ENCODE measurements at regions not wholly inside any gene's neighbourhood (a gene's known extent, or its start where the extent isn't known, plus 50 kb on each side); places are given as distances from the start of the nearest gene placed in this dataset.

DNA sequence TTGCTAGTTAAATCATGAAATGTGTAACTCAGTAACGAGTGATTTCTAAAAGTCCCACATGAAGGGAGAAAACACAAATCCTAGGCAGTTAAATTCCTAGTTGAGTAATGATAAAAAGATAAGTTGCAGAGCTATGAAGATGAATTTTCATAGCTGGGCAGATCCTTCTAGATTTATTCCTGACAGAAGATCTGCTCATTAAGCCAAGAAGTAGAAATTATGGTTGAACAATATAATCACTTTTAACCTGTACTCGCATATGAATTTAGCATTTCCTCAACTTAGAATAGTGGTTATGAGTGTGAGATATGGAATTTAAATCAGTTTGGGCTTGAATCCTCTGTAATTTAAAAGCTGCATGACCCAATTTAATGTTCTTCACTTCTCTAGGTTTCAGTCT lies 359.2 kb upstream of the HSF2 start:
- no peaks in the 10 kb centered on the region for H3K4me1 Mint-ChIP-seq
- no peak overlapping the region for H3K27ac Mint-ChIP-seq
- H3K9me3 Mint-ChIP-seq = no peaks in the 10 kb centered on the region
- H3K36me3 Mint-ChIP-seq = no peaks in the 10 kb centered on the region
- H3K27me3 Mint-ChIP-seq = no peaks in the 10 kb centered on the region
- no peak overlapping the region for H3K4me3 Mint-ChIP-seq

DNA sequence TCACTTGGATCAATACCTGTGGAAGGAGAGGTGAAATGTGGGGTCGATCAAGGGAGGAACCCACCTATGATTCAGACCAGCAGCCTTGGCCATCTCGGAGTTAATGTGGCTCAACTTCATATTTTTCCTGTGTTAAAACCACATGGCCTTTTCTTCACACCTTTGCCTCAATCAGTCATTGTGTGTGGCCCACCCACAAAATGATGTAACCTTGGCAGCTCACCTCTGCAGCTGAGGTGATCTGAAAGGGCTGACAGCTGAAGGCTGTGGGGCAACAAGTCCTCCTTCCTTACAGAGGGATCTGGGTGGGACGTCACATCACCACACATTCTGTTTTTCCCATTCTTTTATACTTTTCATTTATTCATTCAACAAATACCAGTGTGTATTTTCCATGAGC lies 357.1 kb upstream of the HSF2 start:
- no peaks in the 10 kb centered on the region for H3K36me3 Mint-ChIP-seq
- H3K9me3 Mint-ChIP-seq = no peaks in the 10 kb centered on the region
- H3K27ac Mint-ChIP-seq = no peak overlapping the region
- H3K4me1 Mint-ChIP-seq = no peaks in the 10 kb centered on the region
- H3K27me3 Mint-ChIP-seq = no peaks in the 10 kb centered on the region
- H3K4me3 Mint-ChIP-seq = no peak overlapping the region

DNA sequence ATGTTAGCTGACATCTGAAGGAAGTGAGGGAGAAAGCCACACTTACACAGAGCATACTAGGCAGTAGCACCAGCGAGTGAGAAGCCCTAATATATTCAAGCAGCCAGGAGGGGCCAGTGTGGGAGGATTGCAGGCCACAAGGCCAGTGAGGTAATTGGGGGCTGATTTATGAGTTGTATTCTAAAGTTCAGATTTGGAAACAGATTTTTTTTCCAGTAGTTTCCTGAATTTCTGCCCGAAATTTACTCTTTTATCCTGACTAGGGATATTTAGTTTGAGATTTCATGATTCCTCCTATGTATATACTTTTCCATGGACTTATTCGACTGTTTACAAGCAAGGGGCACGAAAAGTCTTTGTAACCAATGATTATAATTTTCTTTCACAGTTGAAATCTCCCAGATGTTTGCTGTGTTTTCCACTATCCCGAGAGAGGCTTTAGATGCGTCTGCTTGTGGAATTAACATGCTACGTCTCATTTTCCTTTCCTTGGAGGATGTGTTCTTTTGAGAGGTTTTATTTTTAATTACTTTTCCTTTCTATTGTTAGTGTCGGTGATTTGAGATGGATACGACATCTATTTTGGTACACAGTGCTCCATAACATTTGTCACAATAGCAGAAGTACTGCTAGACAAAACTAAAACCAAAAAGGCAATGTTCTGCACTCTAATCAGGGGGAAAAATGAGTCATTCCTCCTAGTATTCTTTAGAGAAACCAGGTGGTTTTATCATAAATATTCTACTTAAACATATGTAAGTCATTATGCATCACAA lies 356.3 kb upstream of the HSF2 start:
- Mint-ChIP-seq H3K27me3 (no peaks in the 10 kb centered on the region), H3K4me3 (no peak overlapping the region), H3K27ac (no peak overlapping the region)

DNA sequence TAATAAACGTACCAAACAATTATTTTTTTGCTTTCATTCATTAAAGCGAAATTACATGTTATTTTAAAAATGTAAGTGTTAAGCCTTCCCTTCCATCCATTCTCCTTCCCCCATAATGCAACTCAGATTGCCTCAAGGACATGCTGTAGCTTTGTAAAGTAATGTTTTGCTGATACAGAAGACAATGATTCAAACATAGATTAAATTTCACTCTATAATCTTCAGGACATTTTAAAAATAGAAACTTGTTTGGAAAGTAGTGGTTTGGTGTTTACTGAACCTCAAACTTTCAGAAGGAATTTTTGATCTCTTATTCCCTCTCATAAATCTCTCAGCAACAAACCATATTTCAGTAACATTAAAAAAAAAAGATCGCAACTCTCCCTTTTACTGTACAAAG lies 350.9 kb upstream of the HSF2 start:
- Mint-ChIP-seq H3K4me3 (no peak overlapping the region), H3K27me3 (no peaks in the 10 kb centered on the region), H3K4me1 (peaks cover 0 to 1% (median 0%) of the 10 kb centered on the region in 3 donors), H3K27ac (no peak overlapping the region), H3K36me3 (no peaks in the 10 kb centered on the region), H3K9me3 (peaks cover 0 to 2% (median 0%) of the 10 kb centered on the region in 3 donors)

More for the DNA sequence above, 356.3 kb upstream of the HSF2 start:
- H3K4me1 Mint-ChIP-seq = no peaks in the 10 kb centered on the region
- no peaks in the 10 kb centered on the region for H3K9me3 Mint-ChIP-seq
- no peaks in the 10 kb centered on the region for H3K36me3 Mint-ChIP-seq

DNA sequence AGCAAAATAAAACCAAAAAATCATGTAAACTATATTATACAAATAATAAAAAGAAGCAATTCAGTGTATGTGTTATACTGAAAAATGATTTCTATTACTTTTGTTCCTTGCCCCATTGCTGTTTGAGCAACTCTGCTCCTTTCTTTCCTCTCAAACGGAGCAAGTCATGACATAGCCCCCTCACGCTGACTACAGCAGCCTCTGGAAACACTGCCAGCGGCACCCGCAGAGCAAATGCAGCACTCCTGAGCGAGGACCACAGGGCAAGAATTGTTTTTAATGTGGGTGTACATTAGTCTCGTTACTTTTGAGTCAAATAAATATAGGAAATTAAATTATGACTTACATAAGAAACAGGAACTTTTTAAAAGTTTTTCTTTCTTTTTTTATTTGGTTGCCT lies 350.1 kb upstream of the HSF2 start:
- H3K4me3 Mint-ChIP-seq = no peak overlapping the region
- no peaks in the 10 kb centered on the region for H3K27me3 Mint-ChIP-seq
- no peak overlapping the region for H3K27ac Mint-ChIP-seq
- no peaks in the 10 kb centered on the region for H3K36me3 Mint-ChIP-seq
- H3K9me3 Mint-ChIP-seq = peaks cover 0 to 2% (median 0%) of the 10 kb centered on the region in 3 donors
- peaks cover 0 to 1% (median 0%) of the 10 kb centered on the region in 3 donors for H3K4me1 Mint-ChIP-seq

DNA sequence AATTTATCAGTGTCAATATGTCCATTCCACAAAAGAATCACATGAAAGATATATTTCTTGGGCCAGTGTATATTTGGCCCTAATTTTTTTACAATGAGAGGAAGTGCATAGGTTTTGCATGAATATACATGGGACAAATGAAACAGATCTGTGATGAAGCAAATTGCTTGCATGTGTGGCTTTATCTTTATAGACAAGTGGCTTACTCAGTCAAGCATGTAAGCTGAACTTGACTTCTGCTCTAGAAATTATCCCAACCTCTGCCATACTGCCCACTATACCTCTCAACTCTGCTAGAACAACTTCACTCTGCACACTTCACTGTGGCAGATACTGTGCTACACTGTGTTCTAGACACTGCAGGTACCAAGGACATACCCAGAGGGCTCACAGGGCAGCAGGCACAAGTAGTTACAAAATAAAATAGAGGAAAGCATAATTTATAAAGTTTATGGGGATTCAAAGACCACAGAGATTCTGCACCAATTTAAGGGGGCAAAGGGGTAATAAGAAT lies 349.2 kb upstream of the HSF2 start:
- H3K4me1 Mint-ChIP-seq = peaks cover 0 to 1% (median 0%) of the 10 kb centered on the region in 3 donors
- H3K27me3 Mint-ChIP-seq = no peaks in the 10 kb centered on the region
- H3K36me3 Mint-ChIP-seq = no peaks in the 10 kb centered on the region
- H3K27ac Mint-ChIP-seq = no peak overlapping the region
- H3K9me3 Mint-ChIP-seq = peaks cover 0 to 2% (median 0%) of the 10 kb centered on the region in 3 donors
- H3K4me3 Mint-ChIP-seq = no peak overlapping the region

DNA sequence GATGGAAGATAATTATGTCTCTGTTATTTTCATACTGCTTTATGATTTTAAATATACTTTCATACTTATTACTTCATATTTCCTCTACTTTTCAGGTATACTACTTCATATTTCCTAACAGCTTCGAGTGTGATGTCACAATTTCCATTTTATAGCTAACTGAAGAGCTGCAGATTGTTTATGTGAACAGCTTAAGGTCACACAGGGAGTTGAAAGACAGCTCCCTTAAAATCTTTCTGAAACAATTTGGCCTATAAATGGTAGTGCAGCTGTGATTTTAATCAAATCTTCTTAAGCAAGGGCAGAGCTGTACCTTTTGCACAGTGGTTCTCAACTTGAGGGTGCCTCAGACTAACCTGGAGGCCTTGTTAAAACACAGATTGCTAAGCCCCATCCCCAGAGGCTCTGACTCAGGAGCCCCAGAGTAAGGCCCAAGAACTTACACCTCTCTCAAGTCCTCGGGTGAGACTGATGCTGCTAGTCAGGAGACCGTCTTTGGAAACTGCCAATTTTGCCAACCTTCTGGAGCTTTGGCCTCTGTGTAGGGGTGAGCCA lies 347.0 kb upstream of the HSF2 start:
- no peaks in the 10 kb centered on the region for H3K36me3 Mint-ChIP-seq
- no peak overlapping the region for H3K4me3 Mint-ChIP-seq
- peaks cover 0 to 2% (median 0%) of the 10 kb centered on the region in 3 donors for H3K9me3 Mint-ChIP-seq
- H3K27ac Mint-ChIP-seq = no peak overlapping the region
- peaks cover 0 to 1% (median 0%) of the 10 kb centered on the region in 3 donors for H3K4me1 Mint-ChIP-seq
- no peaks in the 10 kb centered on the region for H3K27me3 Mint-ChIP-seq

DNA sequence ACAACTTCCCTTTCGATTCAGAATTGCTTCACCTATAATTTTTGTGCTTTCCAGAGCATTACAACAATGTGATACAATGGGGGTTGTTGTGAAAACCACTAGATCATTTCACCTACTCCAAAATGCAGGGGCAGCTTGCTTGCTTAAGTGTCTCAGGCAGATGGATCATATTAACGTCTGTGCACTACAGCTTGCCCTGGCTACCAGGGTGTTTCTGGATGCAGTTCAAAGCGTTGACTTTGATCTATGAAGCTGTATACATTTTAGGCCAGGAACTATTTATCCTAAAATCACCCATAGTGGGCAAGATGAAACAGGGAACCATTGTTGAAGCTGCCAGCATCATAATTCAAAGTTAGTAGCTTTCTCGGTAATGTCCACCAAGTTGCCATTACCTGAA lies 339.5 kb upstream of the HSF2 start:
- Mint-ChIP-seq H3K4me1 (no peaks in the 10 kb centered on the region), H3K27ac (no peak overlapping the region), H3K4me3 (no peak overlapping the region), H3K36me3 (no peaks in the 10 kb centered on the region), H3K27me3 (no peaks in the 10 kb centered on the region), H3K9me3 (no peaks in the 10 kb centered on the region)

DNA sequence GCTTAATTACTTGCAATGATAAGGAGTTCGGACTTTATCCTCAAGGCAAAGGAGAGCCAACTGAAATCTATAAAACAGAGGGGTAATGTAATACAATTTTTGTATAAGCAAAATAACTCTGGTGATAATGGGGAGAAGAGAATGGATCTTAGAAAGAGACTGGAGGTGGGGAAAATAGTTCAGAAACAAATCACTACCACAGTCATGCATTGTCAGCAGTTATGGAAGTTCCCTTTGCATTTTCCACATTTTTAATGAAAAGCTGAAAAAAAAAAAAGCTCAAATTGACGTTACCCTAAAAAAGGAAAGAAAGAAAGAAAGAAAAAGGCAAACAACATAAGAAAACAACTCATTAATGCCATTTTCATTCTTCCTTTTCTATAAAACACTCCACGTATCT lies 337.6 kb upstream of the HSF2 start:
- no peak overlapping the region for H3K4me3 Mint-ChIP-seq
- H3K27ac Mint-ChIP-seq = no peak overlapping the region

DNA sequence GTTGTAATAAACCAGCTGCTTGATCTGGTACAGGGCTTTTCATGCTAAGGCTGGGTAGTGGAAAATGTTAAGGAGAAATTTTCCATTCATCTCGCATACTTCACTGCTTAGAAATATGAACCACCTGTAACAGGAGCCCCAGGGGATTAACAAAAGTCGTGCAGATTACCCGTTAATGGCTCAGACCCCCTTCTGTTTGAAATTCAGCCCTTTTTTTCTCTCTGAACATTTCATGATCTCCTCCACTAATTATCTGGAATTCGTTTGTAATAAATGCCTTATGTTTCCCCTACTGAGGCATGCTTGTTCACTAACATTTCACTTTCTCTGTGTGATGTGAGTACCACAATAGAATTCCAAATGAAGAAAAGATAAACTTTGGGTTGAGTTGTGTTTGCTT lies 336.4 kb upstream of the HSF2 start:
- H3K36me3 Mint-ChIP-seq = no peaks in the 10 kb centered on the region
- H3K27ac Mint-ChIP-seq = no peak overlapping the region

More for the DNA sequence above, 337.6 kb upstream of the HSF2 start:
- Mint-ChIP-seq H3K36me3 (no peaks in the 10 kb centered on the region), H3K27me3 (no peaks in the 10 kb centered on the region), H3K4me1 (no peaks in the 10 kb centered on the region), H3K9me3 (peaks cover 0 to under 1% (median 0%) of the 10 kb centered on the region in 3 donors)

DNA sequence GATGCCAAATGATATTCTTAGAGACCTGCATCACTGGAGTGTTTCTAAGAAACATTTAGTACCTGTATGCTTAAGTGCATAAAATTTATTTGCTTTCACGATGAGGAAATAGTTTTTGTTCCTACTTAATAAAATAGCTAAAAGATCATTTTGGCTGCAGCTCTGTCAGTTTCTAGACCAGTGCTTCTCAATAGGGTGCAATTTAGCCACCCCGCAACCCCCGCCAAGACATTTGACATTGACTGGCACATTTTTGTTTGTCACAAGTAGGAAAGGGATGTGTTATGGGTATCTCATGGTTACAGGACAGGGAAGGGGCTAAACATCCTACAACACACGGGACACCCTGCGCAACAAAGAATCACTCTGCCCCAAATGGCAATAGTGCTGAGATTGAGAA lies 335.7 kb upstream of the HSF2 start:
- H3K27ac Mint-ChIP-seq = no peak overlapping the region

More for the DNA sequence above, 336.4 kb upstream of the HSF2 start:
- H3K4me3 Mint-ChIP-seq = no peak overlapping the region
- peaks cover 0 to 1% (median 0%) of the 10 kb centered on the region in 3 donors for H3K9me3 Mint-ChIP-seq
- H3K4me1 Mint-ChIP-seq = peaks cover 0 to 2% (median 0%) of the 10 kb centered on the region in 3 donors
- H3K27me3 Mint-ChIP-seq = no peaks in the 10 kb centered on the region

DNA sequence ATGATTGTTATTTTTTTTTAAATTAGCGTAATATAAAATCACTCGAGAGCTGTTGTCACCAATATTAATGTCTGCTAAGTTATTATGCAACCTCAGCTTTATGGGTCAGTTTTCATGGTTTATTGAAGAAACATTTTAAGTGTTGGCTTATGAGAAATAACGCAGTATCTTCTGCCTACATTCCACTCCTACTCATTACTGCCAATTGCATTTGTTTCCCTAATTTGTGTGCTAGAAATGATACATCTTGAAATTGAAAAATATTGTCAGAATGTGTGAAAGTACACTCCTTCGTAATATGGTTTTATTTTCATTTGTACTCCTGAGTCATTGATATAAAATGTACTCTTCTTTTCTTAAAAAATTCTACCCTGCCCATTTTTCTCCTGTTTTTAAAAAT lies 333.3 kb upstream of the HSF2 start:
- Mint-ChIP-seq H3K27ac (no peak overlapping the region), H3K4me1 (peaks cover 0 to 2% (median 0%) of the 10 kb centered on the region in 3 donors), H3K27me3 (no peaks in the 10 kb centered on the region), H3K4me3 (no peak overlapping the region), H3K9me3 (peaks cover 0 to 1% (median 0%) of the 10 kb centered on the region in 3 donors), H3K36me3 (no peaks in the 10 kb centered on the region)

More for the DNA sequence above, 335.7 kb upstream of the HSF2 start:
- Mint-ChIP-seq H3K36me3 (no peaks in the 10 kb centered on the region), H3K9me3 (peaks cover 0 to 1% (median 0%) of the 10 kb centered on the region in 3 donors), H3K4me1 (peaks cover 0 to 2% (median 0%) of the 10 kb centered on the region in 3 donors), H3K4me3 (no peak overlapping the region), H3K27me3 (no peaks in the 10 kb centered on the region)

DNA sequence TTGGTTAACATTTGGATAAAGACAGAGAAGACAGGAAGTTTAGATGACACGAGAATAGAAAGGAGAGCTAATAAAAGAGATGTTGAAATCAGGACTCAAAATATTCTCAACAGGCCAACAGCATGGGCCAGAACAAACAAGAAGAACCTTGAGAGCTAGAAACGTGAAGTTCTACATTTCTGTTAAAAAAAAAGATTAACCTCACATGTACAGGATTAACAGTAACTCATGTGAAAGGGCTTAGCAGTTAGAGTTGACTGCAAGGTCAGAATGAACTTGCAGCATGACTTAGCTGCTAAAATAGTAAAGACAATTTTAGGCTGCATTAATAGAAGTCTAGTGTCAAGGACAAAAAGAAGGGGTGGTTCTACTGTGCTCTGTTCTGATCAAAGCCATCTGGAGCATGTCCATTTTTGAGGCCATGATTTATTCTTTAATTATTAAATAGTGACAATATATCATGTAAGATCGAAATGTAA lies 331.1 kb upstream of the HSF2 start:
- H3K4me3 Mint-ChIP-seq = no peak overlapping the region
- H3K27ac Mint-ChIP-seq = no peak overlapping the region
- H3K27me3 Mint-ChIP-seq = no peaks in the 10 kb centered on the region
- H3K4me1 Mint-ChIP-seq = peaks cover 0 to 2% (median 0%) of the 10 kb centered on the region in 3 donors
- H3K36me3 Mint-ChIP-seq = no peaks in the 10 kb centered on the region
- H3K9me3 Mint-ChIP-seq = peaks cover 0 to 3% (median 1%) of the 10 kb centered on the region in 3 donors

DNA sequence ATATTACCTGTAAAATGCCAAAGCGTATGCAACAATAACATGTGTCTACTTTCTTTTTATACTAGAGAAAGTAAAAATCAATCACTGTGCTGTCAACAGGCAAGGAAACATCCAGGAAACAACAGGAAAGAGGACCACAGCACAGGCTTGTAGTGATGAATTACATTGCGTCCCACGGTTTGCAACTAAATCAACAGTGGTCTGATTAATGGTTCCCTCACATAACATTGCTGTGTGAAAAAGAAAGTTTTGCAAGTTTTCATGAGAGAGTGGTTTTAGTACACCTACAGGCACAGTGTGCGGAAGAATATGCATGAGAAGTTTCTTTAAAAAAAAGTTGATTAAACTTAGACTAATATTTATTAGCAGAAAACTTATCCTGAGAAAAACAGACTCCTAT lies 329.5 kb upstream of the HSF2 start:
- Mint-ChIP-seq H3K9me3 (peaks cover 0 to 3% (median 1%) of the 10 kb centered on the region in 3 donors), H3K4me1 (peaks cover 0 to 2% (median 0%) of the 10 kb centered on the region in 3 donors), H3K27me3 (no peaks in the 10 kb centered on the region), H3K4me3 (no peak overlapping the region), H3K36me3 (no peaks in the 10 kb centered on the region), H3K27ac (no peak overlapping the region)

DNA sequence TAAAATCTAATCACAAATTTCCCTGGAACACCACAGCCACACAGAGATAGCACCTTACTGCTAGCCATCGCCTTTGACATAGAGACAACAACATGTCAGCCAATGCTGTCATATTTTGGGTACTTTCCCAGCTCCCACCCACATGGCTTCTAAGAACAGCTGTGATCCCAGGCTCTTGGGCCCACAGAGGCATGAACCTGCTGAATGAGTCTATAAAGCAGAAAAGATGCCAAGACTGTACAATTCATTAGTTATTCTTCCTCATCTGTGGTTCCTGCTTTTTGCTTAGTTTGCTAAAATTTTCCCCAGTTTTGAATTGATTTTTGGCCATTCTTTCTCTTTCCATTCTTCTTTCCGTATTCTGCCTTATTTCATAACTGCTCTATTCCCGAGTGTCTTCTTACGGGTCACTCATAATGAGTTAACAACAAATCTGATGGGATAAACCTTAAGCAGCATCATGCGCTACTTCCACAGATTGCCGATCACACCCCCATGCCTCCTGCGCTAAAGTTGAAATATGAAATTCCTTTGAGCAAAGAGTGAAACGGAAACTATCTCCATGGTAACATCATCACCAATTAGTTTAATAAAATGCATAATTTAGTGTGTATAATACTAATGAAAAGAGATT lies 327.3 kb upstream of the HSF2 start:
- Mint-ChIP-seq H3K36me3 (no peaks in the 10 kb centered on the region), H3K27ac (no peak overlapping the region), H3K27me3 (no peaks in the 10 kb centered on the region), H3K4me1 (peaks cover 0 to 2% (median 0%) of the 10 kb centered on the region in 3 donors), H3K4me3 (no peak overlapping the region), H3K9me3 (peaks cover 0 to 3% (median 0%) of the 10 kb centered on the region in 3 donors)
